Omental fat pad (tissue), 3 donors: ENCODE measurements at regions not wholly inside any gene's neighbourhood (a gene's known extent, or its start where the extent isn't known, plus 50 kb on each side); places are given as distances from the start of the nearest gene placed in this dataset.

Experiments used
- ATAC-seq: fragments of 150-250 bp; one replicate; pipeline ENCODE4 v1.9.1; 2016; ENCODE audit warnings: mild to moderate bottlenecking, moderate library complexity; ENCODE audit not compliant: low FRiP score
- DNase-seq: peaks from one replicate; pipeline ENCODE4 v3.0.0-alpha.2; 2019; ENCODE audit warnings: low spot score
- CTCF ChIP-seq, 3 donors: fragments of 450-650 bp; IDR thresholded peaks; one replicate each; pipeline ENCODE4 v1.5.1; 2016 to 2017; ENCODE audit warnings: antibody characterized with exemption in 3 of 3, mild to moderate bottlenecking in 3 of 3, moderate library complexity in 2 of 3

- DNase-seq (no peak), ATAC-seq (no peak)
- no peak for TF ChIP-seq CTCF (IDR thresholded peaks at IDR 0.05)
Measured at GRCh38 chr11:116603728-116604323, 169.0 kb downstream of the BUD13 start.

- TF ChIP-seq CTCF (IDR thresholded peaks at IDR 0.05): no peak
- peak; percentile 13 for ATAC-seq
Measured at GRCh38 chr11:116602637-116602942, 170.2 kb downstream of the BUD13 start.

GRCh38 chr11:116601814-116602636 is 170.8 kb downstream of the BUD13 start:
- no peak for DNase-seq
- TF ChIP-seq CTCF (IDR thresholded peaks at IDR 0.05): no peak
- ATAC-seq: peak; percentile 83

More at GRCh38 chr11:116602637-116602942, 170.2 kb downstream of the BUD13 start:
- no peak for DNase-seq

GRCh38 chr11:116600930-116601329 is 171.9 kb downstream of the BUD13 start:
- DNase-seq (no peak), ATAC-seq (no peak)
- TF ChIP-seq CTCF (IDR thresholded peaks at IDR 0.05): no peak

GRCh38 chr11:116598556-116598955 is 174.2 kb downstream of the BUD13 start:
- ATAC-seq: no peak
- TF ChIP-seq CTCF (IDR thresholded peaks at IDR 0.05): no peak
- DNase-seq: no peak

- DNase-seq (no peak), ATAC-seq (no peak)
- TF ChIP-seq CTCF (IDR thresholded peaks at IDR 0.05): no peak
Measured at GRCh38 chr11:116598036-116598435, 174.8 kb downstream of the BUD13 start.
